Natural killer cell (primary cell): ENCODE measurements at regions not wholly inside any gene's neighbourhood (a gene's known extent, or its start where the extent isn't known, plus 50 kb on each side); places are given as distances from the start of the nearest gene placed in this dataset.

ENCODE experiments used
- ATAC-seq, 3 donors: fragments of 150-1000 bp in 2 of 3; fragments of 200-7000 bp in 1 of 3; cut with Tn5 transposase; 1 replicate in 1 of 3; 2 replicates in 2 of 3; pipeline ENCODE4 v1.10.0; 2021; ENCODE audit warnings: mild to moderate bottlenecking in 2 of 3, moderate library complexity in 2 of 3
- DNase-seq, 2 donors: peaks; one replicate each; pipeline versions ENCODE4 v3.0.0 to v3.0.0-alpha.2; 2013 to 2021; ENCODE audit warnings: mixed read lengths in 1 of 2
- H3K27ac ChIP-seq: one replicate; pipeline ENCODE4 v1.5.1; 2013; ENCODE audit warnings: mild to moderate bottlenecking, low read length
- H3K27me3 ChIP-seq: one replicate; pipeline ENCODE4 v1.6.1; 2013; ENCODE audit warnings: low read length; ENCODE audit not compliant: control insufficient read depth, insufficient read depth
- H3K36me3 ChIP-seq: one replicate; pipeline ENCODE4 v1.6.1; 2013; ENCODE audit warnings: low read length; ENCODE audit not compliant: control insufficient read depth, insufficient read depth
- H3K4me1 ChIP-seq: one replicate; pipeline ENCODE4 v1.6.1; 2013; ENCODE audit warnings: low read length; ENCODE audit not compliant: control insufficient read depth, insufficient read depth
- H3K4me3 ChIP-seq: one replicate; pipeline ENCODE4 v1.5.1; 2013; ENCODE audit warnings: low read length
- H3K9me3 ChIP-seq: one replicate; pipeline ENCODE4 v1.6.1; 2013; ENCODE audit warnings: low read length; ENCODE audit not compliant: control insufficient read depth, insufficient read depth
- H3K27ac Mint-ChIP-seq, 2 donors: one replicate each; pipeline ENCODE4 v1.8.0; 2022; ENCODE audit warnings: mild to moderate bottlenecking in 2 of 2, mixed read lengths in 2 of 2, moderate library complexity in 1 of 2
- H3K27me3 Mint-ChIP-seq, 2 donors: one replicate each; pipeline ENCODE4 v1.8.0; 2022; ENCODE audit warnings: low read depth in 2 of 2, mixed read lengths in 2 of 2
- H3K36me3 Mint-ChIP-seq: one replicate; pipeline ENCODE4 v1.8.0; 2022; ENCODE audit warnings: mixed read lengths
- H3K4me1 Mint-ChIP-seq, 2 donors: one replicate each; pipeline ENCODE4 v1.8.0; 2022; ENCODE audit warnings: mixed read lengths in 2 of 2
- H3K4me3 Mint-ChIP-seq: one replicate; pipeline ENCODE4 v1.8.0; 2022; ENCODE audit warnings: mild to moderate bottlenecking, moderate library complexity, mixed read lengths
- H3K9me3 Mint-ChIP-seq, 2 donors: one replicate each; pipeline ENCODE4 v1.8.0; 2022; ENCODE audit warnings: mixed read lengths in 2 of 2
- WGBS: methylation state at CpG from one replicate; pipeline ENCODE4 v1.1.7; 2013; ENCODE audit warnings: missing lambda C conversion rate; ENCODE audit not compliant: insufficient coverage; 5-methylcytosine and 5-hydroxymethylcytosine counted together
- intact Hi-C: fragments of 100-400 bp; cut with micrococcal nuclease; formaldehyde crosslinking; loops from one replicate; pipeline ENCODE4 v1.14.2; 2022
- TF ChIP-seq, protein P1 (sequence below): fragments of 200-600 bp; IDR thresholded peaks from one replicate; pipeline ENCODE4 v1.8.0; 2022; ENCODE audit warnings: antibody characterized with exemption

GRCh38 chr12:25797386-25797785, 161.1 kb upstream of the RASSF8 start:
- H3K27me3 ChIP-seq: no peaks in the 10 kb centered on the region
- TF ChIP-seq, protein P1, sequence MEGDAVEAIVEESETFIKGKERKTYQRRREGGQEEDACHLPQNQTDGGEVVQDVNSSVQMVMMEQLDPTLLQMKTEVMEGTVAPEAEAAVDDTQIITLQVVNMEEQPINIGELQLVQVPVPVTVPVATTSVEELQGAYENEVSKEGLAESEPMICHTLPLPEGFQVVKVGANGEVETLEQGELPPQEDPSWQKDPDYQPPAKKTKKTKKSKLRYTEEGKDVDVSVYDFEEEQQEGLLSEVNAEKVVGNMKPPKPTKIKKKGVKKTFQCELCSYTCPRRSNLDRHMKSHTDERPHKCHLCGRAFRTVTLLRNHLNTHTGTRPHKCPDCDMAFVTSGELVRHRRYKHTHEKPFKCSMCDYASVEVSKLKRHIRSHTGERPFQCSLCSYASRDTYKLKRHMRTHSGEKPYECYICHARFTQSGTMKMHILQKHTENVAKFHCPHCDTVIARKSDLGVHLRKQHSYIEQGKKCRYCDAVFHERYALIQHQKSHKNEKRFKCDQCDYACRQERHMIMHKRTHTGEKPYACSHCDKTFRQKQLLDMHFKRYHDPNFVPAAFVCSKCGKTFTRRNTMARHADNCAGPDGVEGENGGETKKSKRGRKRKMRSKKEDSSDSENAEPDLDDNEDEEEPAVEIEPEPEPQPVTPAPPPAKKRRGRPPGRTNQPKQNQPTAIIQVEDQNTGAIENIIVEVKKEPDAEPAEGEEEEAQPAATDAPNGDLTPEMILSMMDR: no peak
- WGBS: 75% methylated on average over 2 of the region's 2 CpGs
- H3K9me3 Mint-ChIP-seq: no peaks in the 10 kb centered on the region
- no peak overlapping the region for H3K4me3 ChIP-seq
- no peaks in the 10 kb centered on the region for H3K36me3 Mint-ChIP-seq
- peaks cover 5 to 8% of the 10 kb centered on the region in 2 donors for H3K4me1 Mint-ChIP-seq
- no peak overlapping the region for H3K4me3 Mint-ChIP-seq
- H3K27ac ChIP-seq: no peak overlapping the region
- no peaks in the 10 kb centered on the region for H3K9me3 ChIP-seq
- H3K4me1 ChIP-seq: no peaks in the 10 kb centered on the region
- H3K27me3 Mint-ChIP-seq: peaks cover 0 to 3% of the 10 kb centered on the region in 2 donors
- intact Hi-C loops: no loop called here
- DNase-seq: no peak
- no peak for ATAC-seq
- H3K36me3 ChIP-seq: no peaks in the 10 kb centered on the region
- H3K27ac Mint-ChIP-seq: no peak overlapping the region

GRCh38 chr12:25797949-25798348, 160.5 kb upstream of the RASSF8 start:
- peaks cover 0 to under 1% of the 10 kb centered on the region in 2 donors for H3K27me3 Mint-ChIP-seq
- no peak overlapping the region for H3K27ac Mint-ChIP-seq
- Histone ChIP-seq H3K9me3 (no peaks in the 10 kb centered on the region), H3K27ac (no peak overlapping the region), H3K4me3 (no peak overlapping the region), H3K36me3 (no peaks in the 10 kb centered on the region), H3K4me1 (no peaks in the 10 kb centered on the region), H3K27me3 (no peaks in the 10 kb centered on the region)
- H3K36me3 Mint-ChIP-seq: no peaks in the 10 kb centered on the region
- peaks cover 5 to 8% of the 10 kb centered on the region in 2 donors for H3K4me1 Mint-ChIP-seq
- intact Hi-C loops: no loop called here
- ATAC-seq: no peak
- H3K9me3 Mint-ChIP-seq: no peaks in the 10 kb centered on the region
- whole genome bisulfite sequencing: 95% methylated on average over 4 of the region's 4 CpGs
- H3K4me3 Mint-ChIP-seq: no peak overlapping the region
- no peak for DNase-seq
- TF ChIP-seq, protein P1: no peak

- intact Hi-C loops: no loop called here
- Mint-ChIP-seq H3K4me3 (no peak overlapping the region), H3K27ac (no peak overlapping the region), H3K27me3 (peaks cover 0 to 13% of the 10 kb centered on the region in 2 donors), H3K4me1 (peaks cover 5 to 12% of the 10 kb centered on the region in 2 donors), H3K9me3 (no peaks in the 10 kb centered on the region), H3K36me3 (no peaks in the 10 kb centered on the region)
- TF ChIP-seq, protein P1: no peak
- H3K27me3 ChIP-seq: no peaks in the 10 kb centered on the region
- no peaks in the 10 kb centered on the region for H3K36me3 ChIP-seq
- H3K4me3 ChIP-seq: no peak overlapping the region
- H3K4me1 ChIP-seq: peaks cover 2% of the 10 kb centered on the region
- ATAC-seq (no peak), DNase-seq (no peak)
- H3K9me3 ChIP-seq: no peaks in the 10 kb centered on the region
- 100% methylated on average over 1 of the region's 1 CpG for WGBS
- H3K27ac ChIP-seq: no peak overlapping the region
These were observed 158.4 kb upstream of the RASSF8 start for GRCh38 chr12:25800101-25800500.

- Mint-ChIP-seq H3K27ac (no peak overlapping the region), H3K4me3 (no peak overlapping the region), H3K27me3 (peaks cover 0 to 13% of the 10 kb centered on the region in 2 donors), H3K36me3 (no peaks in the 10 kb centered on the region), H3K9me3 (no peaks in the 10 kb centered on the region), H3K4me1 (peaks cover 20 to 23% of the 10 kb centered on the region in 2 donors)
- intact Hi-C loops: no loop called here
- Histone ChIP-seq H3K36me3 (no peaks in the 10 kb centered on the region), H3K27ac (no peak overlapping the region), H3K27me3 (no peaks in the 10 kb centered on the region), H3K4me3 (no peak overlapping the region), H3K4me1 (peaks cover 7% of the 10 kb centered on the region), H3K9me3 (no peaks in the 10 kb centered on the region)
- 80% methylated on average over 1 of the region's 1 CpG for WGBS
- DNase-seq (no peak), ATAC-seq (no peak)
- TF ChIP-seq, protein P1: no peak
These were observed 156.7 kb upstream of the RASSF8 start for GRCh38 chr12:25801734-25802133.
